CD4-positive, CD25-positive, alpha-beta regulatory T cell (primary cell): ENCODE measurements at regions not wholly inside any gene's neighbourhood (a gene's known extent, or its start where the extent isn't known, plus 50 kb on each side); places are given as distances from the start of the nearest gene placed in this dataset.
"Not testable (repeated sequence)": the region's sequence is repeated elsewhere in the genome, so short reads cannot be mapped to it uniquely, and the experiment has no call there.

Experiments
- ATAC-seq, 2 donors: fragments of 150-1000 bp; cut with Tn5 transposase; one replicate each; pipeline ENCODE4 v1.10.0; 2021; ENCODE audit warnings: low read depth in 2 of 2, moderate number of reproducible peaks in 2 of 2, moderate library complexity in 1 of 2
- DNase-seq, 3 donors: peaks; one replicate each; pipeline versions ENCODE4 v3.0.0 to v3.0.0-alpha.2; 2012 to 2022; ENCODE audit warnings: mixed read lengths in 1 of 3
- H3K27ac ChIP-seq: one replicate; pipeline ENCODE4 v1.7.0; 2013; ENCODE audit warnings: mild to moderate bottlenecking, low read length; ENCODE audit not compliant: insufficient read depth, poor library complexity, severe bottlenecking
- H3K27me3 ChIP-seq: one replicate; pipeline ENCODE4 v1.7.0; 2013; ENCODE audit warnings: low read length; ENCODE audit not compliant: control insufficient read depth, insufficient read depth
- H3K36me3 ChIP-seq: one replicate; pipeline ENCODE4 v1.7.0; 2013; ENCODE audit warnings: mild to moderate bottlenecking, low read length, moderate library complexity; ENCODE audit not compliant: control insufficient read depth, insufficient read depth
- H3K4me1 ChIP-seq: 2 replicates; pipeline ENCODE4 v1.7.0; 2013; ENCODE audit warnings: mild to moderate bottlenecking, low read length; ENCODE audit not compliant: insufficient read depth, control insufficient read depth, poor library complexity, severe bottlenecking
- H3K4me3 ChIP-seq: one replicate; pipeline ENCODE4 v1.7.0; 2013; ENCODE audit warnings: low read depth, mild to moderate bottlenecking, low read length, moderate library complexity
- H3K9me3 ChIP-seq, 2 experiments: 1 replicate in 1 of 2; 2 replicates in 1 of 2; pipeline ENCODE4 v1.7.0; 2013; ENCODE audit warnings: low read length in 2 of 2, mild to moderate bottlenecking in 1 of 2, moderate library complexity in 1 of 2; ENCODE audit not compliant: control insufficient read depth in 2 of 2
- H3K27ac Mint-ChIP-seq, 3 donors: one replicate each; pipeline ENCODE4 v1.8.0; 2020 to 2022; ENCODE audit warnings: mild to moderate bottlenecking in 3 of 3, mixed read lengths in 3 of 3, moderate library complexity in 2 of 3
- H3K27me3 Mint-ChIP-seq: one replicate; pipeline ENCODE4 v1.8.0; 2022; ENCODE audit warnings: mild to moderate bottlenecking, mixed read lengths
- H3K36me3 Mint-ChIP-seq: one replicate; pipeline ENCODE4 v1.8.0; 2020; ENCODE audit warnings: mixed read lengths
- H3K4me1 Mint-ChIP-seq, 4 donors: one replicate each; pipeline ENCODE4 v1.8.0; 2020 to 2022; ENCODE audit warnings: mixed read lengths in 4 of 4, mild to moderate bottlenecking in 1 of 4
- H3K4me3 Mint-ChIP-seq, 4 donors: one replicate each; pipeline ENCODE4 v1.8.0; 2020 to 2022; ENCODE audit warnings: mild to moderate bottlenecking in 4 of 4, mixed read lengths in 4 of 4, moderate library complexity in 3 of 4
- H3K9me3 Mint-ChIP-seq, 7 donors: one replicate each; pipeline ENCODE4 v1.8.0; 2020 to 2022; ENCODE audit warnings: mixed read lengths in 7 of 7, mild to moderate bottlenecking in 3 of 7, moderate library complexity in 2 of 7

- Histone ChIP-seq H3K36me3 (no peaks in the 10 kb centered on the region), H3K9me3 (no peaks in the 10 kb centered on the region), H3K4me3 (no peak overlapping the region), H3K27ac (no peak overlapping the region), H3K4me1 (no peaks in the 10 kb centered on the region), H3K27me3 (no peaks in the 10 kb centered on the region)
- ATAC-seq: no peak
- H3K27me3 Mint-ChIP-seq: peaks cover 5% of the 10 kb centered on the region
- peaks cover 0 to 5% (median 2%) of the 10 kb centered on the region in 7 donors for H3K9me3 Mint-ChIP-seq
- DNase-seq: no peak
- H3K36me3 Mint-ChIP-seq: no peaks in the 10 kb centered on the region
- H3K4me1 Mint-ChIP-seq: no peaks in the 10 kb centered on the region
- H3K27ac Mint-ChIP-seq: no peak overlapping the region
- H3K4me3 Mint-ChIP-seq: no peak overlapping the region
These were observed 110.1 kb upstream of the ADTRP start for GRCh38 chr6:11888727-11889126.

GRCh38 chr6:11885159-11885558, 106.6 kb upstream of the ADTRP start:
- Mint-ChIP-seq H3K4me1 (no peaks in the 10 kb centered on the region), H3K27me3 (peaks cover 5% of the 10 kb centered on the region), H3K9me3 (peaks cover 0 to 10% (median 3%) of the 10 kb centered on the region in 7 donors), H3K4me3 (no peak overlapping the region), H3K27ac (no peak overlapping the region), H3K36me3 (peaks cover 3% of the 10 kb centered on the region)
- no peak for DNase-seq
- Histone ChIP-seq H3K9me3 (no peaks in the 10 kb centered on the region), H3K36me3 (no peaks in the 10 kb centered on the region), H3K4me1 (no peaks in the 10 kb centered on the region), H3K27me3 (no peaks in the 10 kb centered on the region), H3K4me3 (no peak overlapping the region), H3K27ac (no peak overlapping the region)
- no peak for ATAC-seq

- not testable (repeated sequence) for H3K9me3 ChIP-seq, H3K4me1 Mint-ChIP-seq, H3K27ac ChIP-seq, H3K4me3 Mint-ChIP-seq, H3K4me1 ChIP-seq, H3K27ac Mint-ChIP-seq, H3K36me3 Mint-ChIP-seq, H3K4me3 ChIP-seq, H3K36me3 ChIP-seq, H3K27me3 Mint-ChIP-seq, DNase-seq, ATAC-seq, H3K27me3 ChIP-seq, H3K9me3 Mint-ChIP-seq
These were observed 104.9 kb upstream of the ADTRP start for GRCh38 chr6:11883471-11883870.

- not testable (repeated sequence) for H3K27ac Mint-ChIP-seq, DNase-seq, H3K4me1 Mint-ChIP-seq, H3K36me3 Mint-ChIP-seq, H3K4me3 Mint-ChIP-seq, ATAC-seq, H3K4me1 ChIP-seq, H3K27me3 ChIP-seq, H3K4me3 ChIP-seq, H3K9me3 ChIP-seq, H3K9me3 Mint-ChIP-seq, H3K36me3 ChIP-seq, H3K27ac ChIP-seq
- H3K27me3 Mint-ChIP-seq: peaks cover 13% of the 10 kb centered on the region
These were observed 101.6 kb upstream of the ADTRP start for GRCh38 chr6:11880156-11880555.

- H3K36me3 ChIP-seq: no peaks in the 10 kb centered on the region
- no peaks in the 10 kb centered on the region for H3K9me3 ChIP-seq
- Mint-ChIP-seq H3K4me3 (no peak overlapping the region), H3K36me3 (peaks cover 3% of the 10 kb centered on the region), H3K27me3 (peaks cover 13% of the 10 kb centered on the region), H3K27ac (no peak overlapping the region), H3K9me3 (peaks cover 0 to 10% (median 2%) of the 10 kb centered on the region in 7 donors), H3K4me1 (peaks cover 0 to 1% (median 0%) of the 10 kb centered on the region in 4 donors)
- no peaks in the 10 kb centered on the region for H3K4me1 ChIP-seq
- no peak overlapping the region for H3K4me3 ChIP-seq
- H3K27me3 ChIP-seq: no peaks in the 10 kb centered on the region
- DNase-seq (no peak), ATAC-seq (no peak)
- H3K27ac ChIP-seq: no peak overlapping the region
These were observed 100.1 kb upstream of the ADTRP start for GRCh38 chr6:11878735-11879134.

- Histone ChIP-seq H3K27me3 (no peaks in the 10 kb centered on the region), H3K36me3 (no peaks in the 10 kb centered on the region), H3K27ac (no peak overlapping the region), H3K9me3 (no peaks in the 10 kb centered on the region), H3K4me3 (no peak overlapping the region), H3K4me1 (no peaks in the 10 kb centered on the region)
- peaks cover 13% of the 10 kb centered on the region for H3K27me3 Mint-ChIP-seq
- peaks cover 3% of the 10 kb centered on the region for H3K36me3 Mint-ChIP-seq
- DNase-seq: no peak
- H3K4me1 Mint-ChIP-seq: peaks cover 0 to 1% (median 0%) of the 10 kb centered on the region in 4 donors
- H3K9me3 Mint-ChIP-seq: peaks cover 0 to 10% (median 2%) of the 10 kb centered on the region in 7 donors
- no peak overlapping the region for H3K4me3 Mint-ChIP-seq
- no peak overlapping the region for H3K27ac Mint-ChIP-seq
- no peak for ATAC-seq
These were observed 99.4 kb upstream of the ADTRP start for GRCh38 chr6:11878029-11878428.

GRCh38 chr6:11876934-11877433, 98.4 kb upstream of the ADTRP start:
- no peak for DNase-seq
- peaks cover 0 to 7% (median 1%) of the 10 kb centered on the region in 7 donors for H3K9me3 Mint-ChIP-seq
- H3K27me3 ChIP-seq: no peaks in the 10 kb centered on the region
- H3K27me3 Mint-ChIP-seq: peaks cover 10% of the 10 kb centered on the region
- no peak overlapping the region for H3K4me3 Mint-ChIP-seq
- H3K4me3 ChIP-seq: no peak overlapping the region
- H3K4me1 Mint-ChIP-seq: peaks cover 0 to 1% (median 0%) of the 10 kb centered on the region in 4 donors
- no peaks in the 10 kb centered on the region for H3K9me3 ChIP-seq
- no peak for ATAC-seq
- no peaks in the 10 kb centered on the region for H3K36me3 ChIP-seq
- peaks cover 3% of the 10 kb centered on the region for H3K36me3 Mint-ChIP-seq
- H3K27ac ChIP-seq: no peak overlapping the region
- no peak overlapping the region for H3K27ac Mint-ChIP-seq
- no peaks in the 10 kb centered on the region for H3K4me1 ChIP-seq

GRCh38 chr6:11875325-11876109, 96.9 kb upstream of the ADTRP start:
- Histone ChIP-seq H3K9me3 (no peaks in the 10 kb centered on the region), H3K27me3 (no peaks in the 10 kb centered on the region), H3K4me1 (no peaks in the 10 kb centered on the region), H3K4me3 (no peak overlapping the region), H3K36me3 (no peaks in the 10 kb centered on the region), H3K27ac (no peak overlapping the region)
- Mint-ChIP-seq H3K36me3 (no peaks in the 10 kb centered on the region), H3K4me3 (no peak overlapping the region), H3K9me3 (peaks cover 0 to 3% (median 0%) of the 10 kb centered on the region in 7 donors), H3K4me1 (peaks cover 0 to 1% (median 0%) of the 10 kb centered on the region in 4 donors), H3K27ac (no peak overlapping the region), H3K27me3 (peaks cover 9% of the 10 kb centered on the region)
- DNase-seq (no peak), ATAC-seq (no peak)
